PC-9 (cell line): ENCODE measurements at regions not wholly inside any gene's neighbourhood (a gene's known extent, or its start where the extent isn't known, plus 50 kb on each side); places are given as distances from the start of the nearest gene placed in this dataset.

Experiments
- BruUV-seq: library from RNA; stranded (reverse); fragments of 400-500 nt; replicated peaks from 2 replicates; lab custom pipeline; 2021; lab: Mats Ljungman, UMichigan
- CTCF ChIA-PET: fragments of 300-600 bp; sonication (Branson Sonifier 250); formaldehyde crosslinking; loops from one replicate; lab custom pipeline; 2022; ENCODE audit warnings: antibody characterized with exemption; lab: Charles Lee
- POLR2A ChIA-PET: fragments of 300-600 bp; sonication (Branson Sonifier 250); formaldehyde crosslinking; loops from one replicate; lab custom pipeline; 2022; ENCODE audit warnings: antibody characterized with exemption; ENCODE audit not compliant: unreplicated experiment; lab: Charles Lee
- DNase-seq, 2 experiments: peaks; one replicate each; pipeline versions ENCODE4 v3.0.0 to v3.0.0-alpha.2; 2015 to 2022; ENCODE audit warnings: mixed read lengths in 1 of 2
- H2AFZ ChIP-seq: fragments of 200-600 bp; sonication (generic); 2 replicates; pipeline ENCODE4 v1.8.1; 2017; ENCODE audit warnings: antibody characterized with exemption
- H3F3A ChIP-seq: fragments of 200-600 bp; sonication (generic); 2 replicates; pipeline ENCODE4 v1.8.1; 2017; ENCODE audit warnings: antibody characterized with exemption, mild to moderate bottlenecking, low read depth; ENCODE audit not compliant: insufficient read depth
- H3K27ac ChIP-seq: fragments of 200-600 bp; sonication (generic); 2 replicates; pipeline ENCODE4 v1.6.1; 2016; ENCODE audit warnings: mixed run types
- H3K27me3 ChIP-seq: fragments of 200-600 bp; sonication (generic); 2 replicates; pipeline ENCODE4 v1.6.1; 2016; ENCODE audit warnings: low read depth, mixed run types; ENCODE audit not compliant: insufficient read depth
- H3K36me3 ChIP-seq: fragments of 200-600 bp; sonication (generic); 2 replicates; pipeline ENCODE4 v1.6.1; 2016; ENCODE audit warnings: low read depth, mixed run types
- H3K4me1 ChIP-seq: fragments of 200-600 bp; sonication (generic); replicated peaks from 2 replicates; pipeline ENCODE4 v1.6.1; 2016; ENCODE audit warnings: mixed run types; ENCODE audit not compliant: insufficient read depth
- H3K4me2 ChIP-seq: fragments of 200-600 bp; sonication (generic); 2 replicates; pipeline ENCODE4 v1.6.1; 2017; ENCODE audit warnings: mixed run types
- H3K4me3 ChIP-seq: fragments of 200-600 bp; sonication (generic); 2 replicates; pipeline ENCODE4 v1.6.1; 2016; ENCODE audit warnings: mixed run types
- H3K79me2 ChIP-seq: fragments of 200-600 bp; sonication (generic); 2 replicates; pipeline ENCODE4 v1.6.1; 2017; ENCODE audit warnings: low read depth, mixed run types
- H3K9me2 ChIP-seq: fragments of 200-600 bp; sonication (generic); 2 replicates; pipeline ENCODE4 v1.8.1; 2017; ENCODE audit warnings: mild to moderate bottlenecking; ENCODE audit not compliant: insufficient read depth
- H3K9me3 ChIP-seq: fragments of 200-600 bp; sonication (generic); 2 replicates; pipeline ENCODE4 v1.8.1; 2016; ENCODE audit warnings: low read depth; ENCODE audit not compliant: insufficient read depth
- H4K20me1 ChIP-seq: fragments of 200-600 bp; sonication (generic); 2 replicates; pipeline ENCODE4 v1.8.1; 2017; ENCODE audit not compliant: insufficient read depth
- CTCF ChIP-seq: fragments of 200-600 bp; sonication (generic); conservative IDR thresholded peaks from 2 replicates; pipeline ENCODE4 v1.6.1; 2017; ENCODE audit warnings: mixed run types, antibody characterized with exemption, mild to moderate bottlenecking, moderate library complexity
- EZH2 ChIP-seq: fragments of 200-600 bp; sonication (generic); IDR thresholded peaks from 2 replicates; pipeline ENCODE4 v1.8.0; 2017; ENCODE audit warnings: antibody characterized with exemption, low read depth
- intact Hi-C: fragments of 100-400 bp; cut with micrococcal nuclease; formaldehyde crosslinking; loops from one replicate; pipeline ENCODE4 v1.10.0; 2022; ENCODE audit not compliant: unreplicated experiment

GRCh38 chrX:46036508-46036907, 508.7 kb downstream of the ZNF674 start:
- H3K36me3 ChIP-seq = no peaks in the 10 kb centered on the region
- intact Hi-C loops = no loop called here
- H3K9me2 ChIP-seq = no peaks in the 10 kb centered on the region
- no peak overlapping the region for H2AFZ ChIP-seq
- H3K4me1 ChIP-seq = no peaks in the 10 kb centered on the region
- CTCF ChIA-PET = no interaction called here
- H3K27ac ChIP-seq = no peak overlapping the region
- BruUV-seq = no TSS peak
- no peaks in the 10 kb centered on the region for H3F3A ChIP-seq
- POLR2A ChIA-PET = no interaction called here
- no peak overlapping the region for H3K4me2 ChIP-seq
- H4K20me1 ChIP-seq = no peaks in the 10 kb centered on the region
- DNase-seq = no peak
- TF ChIP-seq CTCF = no peak
- TF ChIP-seq EZH2 = no peak
- H3K27me3 ChIP-seq = no peaks in the 10 kb centered on the region
- no peaks in the 10 kb centered on the region for H3K79me2 ChIP-seq
- H3K4me3 ChIP-seq = no peak overlapping the region
- no peaks in the 10 kb centered on the region for H3K9me3 ChIP-seq

DNA sequence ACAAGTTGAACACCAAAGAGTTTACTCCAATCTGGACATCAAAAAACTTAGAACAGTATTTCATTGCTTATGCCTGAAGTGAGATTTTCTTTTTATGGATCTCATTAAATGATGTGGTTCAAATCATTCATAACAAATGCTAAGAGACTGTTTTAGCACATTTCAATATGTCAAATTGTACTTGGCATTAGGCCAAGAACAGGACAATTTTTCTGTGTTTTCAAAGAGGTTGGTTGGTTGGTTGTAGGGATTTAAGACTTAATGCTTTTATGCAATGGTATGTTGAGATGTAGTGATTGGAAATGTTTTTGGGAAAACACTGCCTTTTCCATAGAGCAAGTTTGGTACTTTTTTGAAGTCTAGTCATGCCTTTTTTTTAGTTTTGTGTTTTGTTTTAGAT, 510.4 kb downstream of the ZNF674 start:
- CTCF ChIA-PET = no interaction called here
- H3K9me3 ChIP-seq = no peaks in the 10 kb centered on the region
- H2AFZ ChIP-seq = no peak overlapping the region
- TF ChIP-seq CTCF (no peak), EZH2 (no peak)
- no TSS peak for BruUV-seq
- no peaks in the 10 kb centered on the region for H3K27me3 ChIP-seq
- no peaks in the 10 kb centered on the region for H4K20me1 ChIP-seq
- no peaks in the 10 kb centered on the region for H3K4me1 ChIP-seq
- no peak overlapping the region for H3K4me2 ChIP-seq
- no peaks in the 10 kb centered on the region for H3K79me2 ChIP-seq
- no peak overlapping the region for H3K27ac ChIP-seq
- no peaks in the 10 kb centered on the region for H3F3A ChIP-seq
- no peak for DNase-seq
- H3K9me2 ChIP-seq = no peaks in the 10 kb centered on the region
- POLR2A ChIA-PET = no interaction called here
- intact Hi-C loops = no loop called here
- H3K4me3 ChIP-seq = no peak overlapping the region
- H3K36me3 ChIP-seq = no peaks in the 10 kb centered on the region

DNA sequence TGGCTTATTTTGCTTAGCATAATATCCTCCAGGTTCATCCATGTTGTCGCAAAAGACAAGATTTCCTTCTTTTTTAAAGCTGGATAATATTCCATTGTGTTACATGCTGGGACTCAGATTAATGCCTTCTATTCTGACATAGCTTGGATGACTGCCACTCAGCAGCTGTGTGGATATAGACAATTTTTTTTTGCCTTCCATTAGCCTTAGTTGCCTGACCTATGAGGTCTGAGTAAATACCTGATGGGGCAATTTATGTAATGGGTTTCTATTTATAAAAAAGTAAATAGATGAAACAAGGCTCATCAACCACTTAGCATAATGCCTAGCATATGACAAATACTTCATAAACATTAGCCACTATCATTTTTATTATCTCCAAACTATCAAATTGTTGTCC, 515.4 kb downstream of the ZNF674 start:
- Histone ChIP-seq H2AFZ (no peak overlapping the region), H3K27me3 (no peaks in the 10 kb centered on the region), H3K9me2 (no peaks in the 10 kb centered on the region), H3K4me3 (no peak overlapping the region), H3K27ac (no peak overlapping the region), H3F3A (no peaks in the 10 kb centered on the region), H4K20me1 (no peaks in the 10 kb centered on the region), H3K4me2 (no peak overlapping the region), H3K36me3 (no peaks in the 10 kb centered on the region), H3K79me2 (no peaks in the 10 kb centered on the region), H3K4me1 (no peaks in the 10 kb centered on the region), H3K9me3 (no peaks in the 10 kb centered on the region)
- peak in 1 of 2 experiments; percentile 35 for DNase-seq
- ChIA-PET CTCF (no interaction called here), POLR2A (interaction anchor here (0.6 kb wide), 1 partner anchor 251 kb away, joined by 3 read pairs; no protein-coding TSS in a partner anchor)
- no peak for TF ChIP-seq CTCF
- TF ChIP-seq EZH2 = no peak
- BruUV-seq = no TSS peak
- intact Hi-C loops = no loop called here
